Non-pigmented ciliary epithelial cell (primary cell): ENCODE measurements at regions not wholly inside any gene's neighbourhood (a gene's known extent, or its start where the extent isn't known, plus 50 kb on each side); places are given as distances from the start of the nearest gene placed in this dataset.
A peak's percentile ranks its signal among the peaks of the same experiment; 100 is the strongest.
"Not testable (repeated sequence)": the region's sequence is repeated elsewhere in the genome, so short reads cannot be mapped to it uniquely, and the experiment has no call there.

Experiments
- DNase-seq: peaks from one replicate; pipeline ENCODE4 v3.0.0-alpha.2; 2010; ENCODE audit warnings: low read depth

DNA sequence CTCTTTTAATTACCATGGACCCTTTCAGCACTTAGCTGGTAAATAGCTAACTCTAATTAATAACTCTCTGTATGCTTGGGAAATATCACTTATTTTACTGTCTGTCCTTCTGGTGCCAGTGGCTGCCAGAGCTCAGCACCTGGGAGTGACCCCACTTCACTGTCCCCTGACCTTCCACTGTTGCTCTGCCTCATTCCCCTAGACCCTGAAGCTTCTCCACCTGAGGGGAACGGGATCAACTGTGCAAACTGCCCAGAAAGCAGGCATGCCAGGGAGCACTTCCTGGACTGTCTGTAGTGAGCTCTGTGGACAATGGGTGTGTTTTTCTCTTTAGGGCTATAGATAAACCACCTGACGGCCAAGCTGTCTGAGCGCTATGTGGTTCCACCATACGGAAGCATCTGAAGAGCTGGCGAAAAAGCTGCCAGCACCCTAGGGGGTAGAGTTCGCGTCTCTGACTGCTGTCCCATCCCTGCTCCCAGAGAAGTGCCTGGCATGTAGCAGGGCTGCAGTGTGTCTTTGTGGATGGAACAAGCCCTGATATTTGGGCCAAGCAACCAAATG, 106.3 kb upstream of the FOXA2 start:
- no peak for DNase-seq

DNA sequence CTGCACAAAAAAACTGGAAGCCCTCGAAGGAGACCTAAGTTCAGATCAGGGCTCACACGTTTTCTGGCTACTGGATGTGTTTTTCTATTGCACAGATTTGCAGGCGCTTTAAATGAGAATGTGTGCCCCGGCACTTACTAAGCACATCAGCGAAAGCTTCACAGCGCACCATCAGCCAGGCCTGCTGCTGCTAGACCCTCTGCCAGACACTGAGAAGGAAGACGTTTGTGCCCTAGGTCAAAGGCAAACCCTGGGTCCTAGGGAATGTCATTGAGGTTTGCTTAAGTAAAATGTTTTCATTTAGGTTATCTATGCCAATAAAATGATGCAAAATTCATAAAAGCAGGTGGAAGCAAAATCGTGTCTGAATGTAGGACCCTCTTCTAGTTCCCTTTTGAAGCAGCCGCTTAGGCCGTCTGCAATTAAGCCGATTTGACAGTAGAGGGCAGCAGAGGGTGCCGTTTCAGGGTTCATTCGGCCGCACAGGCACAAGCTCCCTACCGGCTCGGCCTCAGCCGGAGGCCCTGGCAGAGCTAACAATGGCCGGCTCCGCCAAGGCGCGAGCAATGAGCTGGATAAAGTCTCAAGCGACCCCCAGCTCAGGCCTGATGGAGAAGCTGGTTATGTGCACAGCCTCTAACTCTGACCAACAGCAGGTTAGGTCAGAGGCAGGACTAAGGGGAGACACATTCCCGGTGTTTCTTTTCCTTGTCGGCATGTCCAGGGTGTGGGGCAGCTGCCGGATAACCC, 107.2 kb upstream of the FOXA2 start:
- DNase-seq = peak; percentile 14

DNA sequence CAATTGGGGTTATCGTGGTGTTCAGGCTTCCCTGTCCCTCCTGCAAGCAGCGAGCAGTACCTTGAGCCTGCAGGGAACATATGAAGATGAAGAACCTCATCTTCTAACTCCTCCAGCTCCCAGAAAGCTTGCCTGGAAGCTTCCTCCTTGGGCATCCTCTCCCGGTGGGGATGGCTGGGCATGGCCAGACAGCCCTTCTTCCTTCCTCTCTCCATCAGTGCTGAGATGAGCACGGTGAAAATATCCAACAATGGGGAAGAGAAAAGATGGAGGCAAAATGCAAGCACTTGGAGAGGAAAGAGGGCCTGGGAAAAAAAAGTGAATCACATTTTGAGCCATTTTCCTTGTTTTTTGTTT, 107.7 kb upstream of the FOXA2 start:
- DNase-seq = no peak

DNA sequence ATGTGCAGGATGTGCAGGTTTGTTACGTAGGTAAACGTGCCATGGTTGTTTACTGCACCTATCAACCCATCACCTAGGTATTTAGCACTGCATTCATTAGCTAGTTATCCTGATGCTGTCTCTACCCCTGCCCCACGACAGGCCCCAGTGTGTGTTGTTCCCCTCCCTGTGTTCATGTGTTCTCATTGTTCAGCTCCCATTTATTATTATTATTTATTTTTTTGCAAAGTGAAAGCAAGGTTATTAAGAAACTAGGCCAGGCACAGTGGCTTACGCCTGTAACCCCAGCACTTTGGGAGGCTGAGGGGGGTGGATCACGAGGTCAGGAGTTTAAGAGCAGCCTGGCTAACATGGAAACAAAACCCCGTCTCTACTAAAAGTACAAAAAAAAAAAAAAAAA, 108.2 kb upstream of the FOXA2 start:
- DNase-seq = not testable (repeated sequence)

DNA sequence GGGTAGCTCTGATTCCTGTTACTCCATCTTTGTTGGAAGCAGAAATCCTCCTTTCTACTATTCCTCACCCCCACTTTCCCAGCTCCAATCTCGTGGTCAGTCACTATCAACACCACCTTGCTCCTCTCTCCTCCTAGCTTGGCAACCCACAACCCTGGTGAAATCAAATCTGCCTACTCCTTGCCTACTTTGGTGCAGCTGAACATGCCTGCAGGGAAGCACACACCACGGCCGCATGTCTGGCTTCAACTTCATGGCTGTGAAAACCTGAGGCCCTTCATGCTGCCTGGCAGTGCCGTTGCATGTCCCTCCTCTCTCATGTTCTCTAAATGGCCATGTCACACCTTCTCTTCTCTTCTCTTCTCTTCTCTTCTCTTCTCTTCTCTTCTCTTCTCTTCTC, 112.4 kb upstream of the FOXA2 start:
- DNase-seq = no peak

DNA sequence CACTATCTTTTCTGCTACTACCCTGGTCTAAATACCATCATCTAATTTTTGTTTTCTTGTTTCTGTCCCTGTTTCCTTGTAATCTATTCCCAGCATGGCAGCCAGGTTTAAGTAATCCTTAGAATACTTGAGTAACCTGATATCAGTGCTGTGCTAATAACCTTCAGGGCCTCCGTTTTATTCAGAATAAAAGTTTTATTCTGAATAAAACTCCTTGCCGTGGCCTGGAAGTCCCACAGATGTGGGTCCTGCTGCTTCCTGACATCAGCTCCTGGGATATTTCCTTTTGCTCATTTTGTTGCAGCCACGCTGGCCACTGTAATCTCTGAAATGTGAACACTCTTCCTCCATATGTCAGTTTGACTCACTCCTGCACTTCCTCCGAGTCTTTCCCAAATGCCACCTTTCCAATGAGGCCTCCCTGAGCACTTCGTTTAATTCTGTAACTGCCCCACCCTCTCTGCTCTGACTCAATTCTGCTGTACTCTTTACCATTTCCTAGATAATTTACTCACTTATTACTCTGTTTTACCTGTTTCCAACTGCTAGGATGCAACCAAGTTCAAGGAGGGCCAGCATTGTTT, 114.0 kb upstream of the FOXA2 start:
- no peak for DNase-seq

DNA sequence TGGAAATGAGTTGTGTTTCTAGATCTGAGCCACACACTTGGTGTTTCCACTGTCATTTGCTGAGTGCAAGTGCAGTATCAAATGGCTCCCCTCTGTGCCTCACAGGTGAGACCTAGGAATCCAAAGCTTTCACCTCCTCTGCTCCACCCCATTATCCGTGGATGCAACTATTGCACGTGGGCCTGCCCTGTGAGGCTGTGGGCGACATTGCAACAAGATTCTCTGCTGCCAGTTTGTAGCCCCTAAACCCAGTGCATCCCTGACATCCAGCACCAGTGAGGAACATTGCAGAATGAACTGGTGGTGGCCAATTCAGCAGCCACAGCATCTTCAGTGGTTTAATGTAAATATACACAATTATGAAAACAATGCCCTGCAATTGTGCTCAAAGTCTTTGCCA, 115.0 kb upstream of the FOXA2 start:
- no peak for DNase-seq

DNA sequence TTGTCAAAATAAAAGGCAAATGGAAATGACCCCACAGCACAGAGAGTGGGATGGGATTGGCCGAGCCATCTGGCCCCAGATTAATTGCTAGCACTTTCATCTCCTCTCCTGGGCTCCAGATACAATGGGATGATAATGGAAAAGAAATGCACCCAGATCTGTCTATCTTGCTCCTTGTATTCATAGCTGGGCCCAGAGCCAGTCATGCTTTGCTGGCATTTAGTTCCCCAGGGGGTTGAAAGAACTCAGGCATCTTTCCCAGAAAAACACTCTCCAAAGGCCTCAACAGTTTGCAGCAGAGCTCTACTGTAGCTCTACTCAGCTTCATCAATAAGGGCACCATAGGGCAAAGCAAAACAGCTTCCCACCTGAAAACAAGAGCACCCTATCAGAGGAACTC, 116.0 kb upstream of the FOXA2 start:
- no peak for DNase-seq

DNA sequence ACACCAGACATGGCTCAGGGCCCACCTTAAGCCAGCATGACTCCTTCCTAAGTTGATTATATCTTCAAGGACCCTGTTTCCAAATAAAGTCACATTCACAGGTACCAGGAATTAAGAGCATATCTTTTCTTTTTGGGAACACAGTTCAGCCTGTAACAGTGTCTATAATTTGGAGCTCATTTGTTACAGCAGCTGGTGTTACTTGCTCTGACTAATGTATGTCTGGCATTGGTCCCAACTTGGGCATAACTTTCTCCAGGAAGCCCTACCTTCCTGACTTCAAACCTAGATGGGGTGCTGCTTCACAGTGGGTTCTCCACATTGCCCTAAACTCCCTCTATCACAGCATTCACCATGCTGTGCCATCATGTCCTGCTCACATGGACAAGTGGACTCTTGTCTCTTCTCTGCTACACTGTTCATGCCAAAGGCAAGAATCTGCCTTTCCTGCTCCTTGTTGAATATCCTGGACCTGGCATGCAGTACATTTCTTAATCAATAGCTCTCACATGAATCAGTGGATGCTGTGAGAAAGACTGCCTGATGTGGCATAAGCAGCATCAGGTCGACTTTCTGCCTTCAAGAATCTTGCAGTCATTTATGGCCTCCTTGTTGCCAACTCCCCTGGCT, 117.4 kb upstream of the FOXA2 start:
- DNase-seq = no peak

DNA sequence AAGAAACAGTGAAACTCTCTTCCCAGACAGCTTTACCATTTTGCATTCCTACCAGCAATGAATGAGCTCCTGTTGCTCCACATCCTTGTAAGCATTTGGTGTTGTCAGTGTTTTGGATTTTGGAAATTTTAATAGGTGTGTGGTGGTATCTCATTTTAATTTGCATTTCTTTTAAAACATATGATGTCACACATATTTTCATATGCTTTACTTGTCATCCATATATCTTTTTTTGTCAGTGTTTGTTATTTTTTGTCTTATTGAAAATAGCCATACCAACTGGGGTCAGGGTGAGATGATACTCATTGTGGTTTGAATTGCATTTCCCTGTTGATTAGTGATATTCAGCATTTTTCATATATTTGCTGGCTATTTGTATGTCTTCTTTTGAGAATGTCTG, 119.5 kb upstream of the FOXA2 start:
- DNase-seq = no peak

DNA sequence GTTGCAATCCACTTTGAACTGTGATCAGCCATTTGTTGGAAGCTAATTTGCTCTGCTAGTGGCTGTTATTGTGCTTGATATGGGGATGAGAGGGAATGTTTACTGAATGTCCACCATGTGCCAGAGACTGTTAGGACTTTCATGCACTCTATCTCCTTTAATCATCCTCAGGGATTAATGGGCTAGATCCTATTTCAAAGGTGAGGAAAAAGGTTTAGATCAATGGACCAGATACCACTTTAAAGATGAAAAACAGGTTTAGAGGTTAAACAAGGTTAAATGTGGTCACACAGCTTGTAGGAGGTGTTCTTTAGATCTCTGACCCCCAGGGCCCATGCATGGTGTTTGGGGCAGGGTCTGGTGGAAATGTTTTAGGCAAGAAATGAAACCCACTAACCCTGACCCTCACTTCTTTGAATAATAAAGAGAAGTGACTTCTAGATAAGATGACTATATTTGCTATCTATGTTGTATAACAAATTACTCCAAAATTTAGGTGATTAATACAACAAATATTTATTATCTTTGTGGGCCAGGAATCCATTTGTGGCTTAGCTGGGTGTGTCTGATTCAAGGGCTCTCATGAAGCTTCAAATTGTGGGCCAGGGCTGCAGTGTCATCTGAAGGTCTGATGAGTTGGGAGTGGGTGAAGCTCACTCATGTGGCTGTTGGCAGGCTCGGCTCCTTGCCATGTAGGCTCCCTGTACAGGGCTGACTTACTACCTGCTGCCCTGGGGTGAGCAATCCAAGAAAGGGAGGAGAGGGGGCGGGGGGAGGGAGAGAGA, 127.8 kb upstream of the FOXA2 start:
- no peak for DNase-seq

DNA sequence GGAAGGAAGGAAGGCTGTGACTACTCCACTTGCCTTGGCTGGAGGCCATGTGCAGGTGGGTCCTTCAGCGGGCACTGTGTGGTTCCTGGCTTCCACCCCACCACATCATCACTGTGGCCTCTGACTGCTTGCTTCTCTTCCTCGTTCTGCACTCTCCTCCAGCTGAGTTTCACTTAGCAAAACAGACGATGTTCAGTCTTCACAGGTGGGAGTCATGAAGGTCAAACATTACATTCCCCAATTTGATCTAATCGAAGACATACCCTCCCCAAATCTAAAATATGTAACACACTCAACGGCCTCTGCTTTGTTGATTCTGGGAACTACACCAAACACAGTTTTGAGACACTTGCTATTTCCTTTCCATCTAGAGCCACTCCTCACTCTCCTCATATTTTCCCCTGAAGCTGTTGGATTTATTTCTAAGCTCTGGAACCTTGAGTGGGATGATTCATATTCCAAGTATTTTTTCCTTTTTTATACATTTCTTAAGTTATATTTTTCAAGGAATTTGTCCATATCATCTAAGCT, 132.5 kb upstream of the FOXA2 start:
- no peak for DNase-seq

DNA sequence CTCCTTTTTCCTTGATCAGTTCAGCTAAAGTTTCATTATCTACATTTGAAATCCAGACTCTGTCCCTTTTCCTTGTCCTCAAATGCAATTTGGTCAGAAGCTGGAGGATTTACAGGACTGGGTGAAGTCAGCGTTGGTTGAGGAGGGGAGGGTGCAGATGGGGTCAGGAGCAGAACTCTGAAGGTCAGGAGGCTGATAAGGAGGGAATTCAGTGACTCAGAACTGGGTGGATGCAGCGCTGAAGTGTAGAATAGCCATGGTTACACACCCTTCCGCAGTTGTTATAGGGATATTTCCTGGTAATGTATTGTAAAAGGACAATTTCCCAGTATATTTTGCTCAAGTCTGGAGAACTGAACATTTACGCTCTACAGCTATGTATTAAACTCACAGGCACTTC, 133.1 kb upstream of the FOXA2 start:
- DNase-seq = no peak

DNA sequence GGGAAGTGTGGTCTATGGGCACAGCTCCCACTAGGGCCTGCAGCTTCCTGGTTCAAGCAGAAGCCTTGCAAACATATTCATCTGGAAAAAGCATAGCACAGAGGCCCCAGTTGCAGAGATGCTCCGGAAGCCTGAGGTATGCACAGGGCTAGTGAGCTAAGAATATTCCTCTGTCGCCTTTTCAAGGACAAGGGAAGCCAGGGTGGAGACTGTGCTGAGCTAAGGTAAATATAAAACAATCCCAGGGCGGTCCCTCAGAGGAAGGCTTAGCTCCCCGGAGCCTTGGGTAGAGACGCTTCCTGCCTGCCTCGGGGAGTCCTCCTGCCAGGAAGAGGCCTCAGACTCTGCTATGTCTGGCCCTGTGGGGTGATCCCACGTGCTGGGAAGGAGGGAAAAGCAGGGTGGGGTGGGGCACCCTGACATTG, 134.8 kb upstream of the FOXA2 start:
- DNase-seq = no peak

DNA sequence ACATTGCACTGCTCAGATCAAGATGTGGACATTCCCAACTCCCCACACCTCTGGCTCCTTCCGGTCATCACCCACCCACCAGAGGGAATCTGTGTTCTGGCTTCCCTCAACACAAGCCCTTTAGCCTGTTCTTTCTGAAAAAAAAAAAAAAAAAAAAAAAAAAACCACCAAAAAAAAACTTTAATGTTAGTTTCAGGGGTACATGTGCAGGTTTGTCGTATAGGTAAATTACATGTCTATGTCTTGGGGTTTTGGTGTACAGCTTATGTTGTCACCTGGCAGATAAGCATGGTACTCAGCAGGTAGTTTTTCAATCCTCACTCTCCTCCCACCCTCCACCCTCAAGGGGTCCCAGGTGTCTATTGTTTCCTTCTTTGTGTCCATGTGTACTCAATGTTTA, 135.8 kb upstream of the FOXA2 start:
- DNase-seq = no peak

DNA sequence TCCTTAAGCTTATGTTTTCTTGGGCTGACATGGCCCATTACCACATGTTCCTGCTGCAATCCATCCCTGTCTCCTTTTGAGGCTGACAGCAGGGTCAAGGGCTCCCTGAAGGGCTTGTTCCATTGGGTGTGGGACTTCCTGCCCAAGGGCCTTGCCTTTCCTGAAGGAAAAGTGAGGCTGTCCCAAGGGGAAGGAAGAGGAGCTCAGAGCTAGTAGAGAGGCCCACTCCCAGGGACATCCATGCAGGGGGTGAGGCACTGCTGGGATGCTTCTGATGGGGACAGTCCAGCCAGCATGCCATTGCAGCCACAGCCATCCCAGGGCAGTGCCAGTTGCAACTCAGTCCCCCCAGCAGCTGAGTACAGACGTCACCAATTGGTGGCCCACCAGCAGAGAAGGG, 138.4 kb upstream of the FOXA2 start:
- no peak for DNase-seq

DNA sequence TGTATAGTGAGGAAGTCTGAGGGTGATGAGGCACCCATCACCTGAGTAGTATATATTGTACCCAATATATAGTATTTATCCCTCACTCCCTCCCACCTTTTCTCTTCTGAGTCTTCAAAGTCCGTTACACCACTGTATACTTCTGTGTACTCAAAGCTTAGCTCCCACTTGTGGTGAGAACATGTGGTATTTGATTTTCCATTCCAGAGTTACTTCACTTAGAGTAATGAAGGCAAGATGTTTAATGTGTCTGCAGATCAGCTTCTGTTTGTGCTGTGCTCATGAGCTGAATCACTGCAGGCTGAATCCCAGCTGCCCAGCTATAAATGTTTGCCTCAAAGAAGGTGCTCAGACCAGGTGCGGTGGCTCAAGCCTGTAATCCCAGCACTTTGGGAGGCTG, 139.3 kb upstream of the FOXA2 start:
- no peak for DNase-seq

DNA sequence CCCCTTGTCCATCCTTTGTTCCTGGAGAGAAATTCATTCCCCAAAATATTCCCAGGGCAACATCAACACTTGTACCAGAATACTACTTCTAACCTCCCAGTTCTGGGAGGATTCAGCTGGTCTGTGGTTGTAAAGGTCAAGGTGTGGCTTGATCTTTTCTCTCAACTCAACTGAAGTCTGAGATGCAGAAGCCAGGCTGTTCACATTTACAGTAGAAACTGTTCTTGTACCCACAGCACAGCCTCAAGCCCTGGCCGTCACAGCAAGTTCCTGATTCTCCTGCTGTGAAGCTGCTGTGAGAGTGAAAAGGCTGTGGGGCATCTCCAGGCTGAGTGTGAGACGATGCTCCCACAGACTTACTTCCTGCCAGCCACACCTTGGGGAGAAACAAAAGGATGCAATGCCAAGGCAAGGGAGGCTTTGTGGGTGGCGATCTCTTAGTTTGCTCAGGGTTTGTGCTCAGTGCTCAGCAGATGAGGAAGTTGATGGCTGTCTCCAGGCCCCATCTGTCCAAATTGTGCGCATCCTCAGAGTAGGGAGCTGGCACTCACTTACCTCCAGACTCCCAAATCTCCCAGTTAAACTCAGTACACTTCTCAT, 143.9 kb upstream of the FOXA2 start:
- DNase-seq = no peak

DNA sequence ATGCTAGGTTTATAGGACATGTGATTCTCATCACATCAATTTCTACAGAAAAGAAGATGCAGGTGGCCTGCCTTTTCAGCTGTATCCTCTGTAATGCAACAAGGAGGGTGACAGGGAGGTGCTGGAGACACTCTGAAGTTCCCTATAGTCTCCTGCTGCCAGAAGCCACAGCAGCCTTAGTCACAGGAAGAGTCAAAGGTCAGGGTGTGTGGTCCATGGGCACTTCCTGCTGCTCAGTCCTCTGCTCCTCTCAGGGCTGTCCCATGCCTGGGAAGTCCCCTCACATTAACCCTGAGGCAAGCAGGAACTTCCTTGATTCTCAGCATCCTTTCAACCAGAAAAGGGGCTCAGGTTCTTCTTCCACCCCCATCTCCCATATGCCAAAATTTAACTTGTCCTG, 144.8 kb upstream of the FOXA2 start:
- no peak for DNase-seq

DNA sequence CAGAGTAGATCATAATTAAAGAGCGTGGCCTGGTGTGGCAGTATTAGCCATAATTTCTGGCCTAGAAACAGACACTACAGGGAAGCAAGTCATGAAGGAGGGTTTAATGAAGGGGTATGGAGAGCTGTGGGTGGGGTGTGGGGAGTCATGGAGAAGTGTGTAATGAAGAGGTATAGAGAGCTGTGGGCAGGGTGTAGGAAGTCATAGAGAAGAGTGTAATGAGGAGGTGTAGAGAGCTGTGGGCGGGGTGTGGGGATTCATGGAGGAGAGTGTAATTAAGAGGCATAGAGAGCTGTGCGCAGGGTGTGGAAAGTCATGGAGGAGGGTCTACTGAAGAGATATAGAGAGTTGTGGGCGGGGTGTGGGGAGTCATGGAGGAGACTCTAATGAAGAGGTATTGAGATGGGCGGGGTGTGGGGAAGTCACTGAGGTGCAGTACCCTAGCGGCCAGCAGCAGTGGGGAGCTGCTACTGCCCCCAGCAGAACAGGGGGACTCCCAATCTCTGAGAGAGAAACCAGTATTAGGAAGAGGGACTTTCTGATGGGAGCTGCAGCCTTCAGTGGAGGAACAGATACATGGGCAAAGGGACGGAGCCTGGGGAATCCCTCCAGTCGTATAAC, 145.4 kb upstream of the FOXA2 start:
- no peak for DNase-seq

DNA sequence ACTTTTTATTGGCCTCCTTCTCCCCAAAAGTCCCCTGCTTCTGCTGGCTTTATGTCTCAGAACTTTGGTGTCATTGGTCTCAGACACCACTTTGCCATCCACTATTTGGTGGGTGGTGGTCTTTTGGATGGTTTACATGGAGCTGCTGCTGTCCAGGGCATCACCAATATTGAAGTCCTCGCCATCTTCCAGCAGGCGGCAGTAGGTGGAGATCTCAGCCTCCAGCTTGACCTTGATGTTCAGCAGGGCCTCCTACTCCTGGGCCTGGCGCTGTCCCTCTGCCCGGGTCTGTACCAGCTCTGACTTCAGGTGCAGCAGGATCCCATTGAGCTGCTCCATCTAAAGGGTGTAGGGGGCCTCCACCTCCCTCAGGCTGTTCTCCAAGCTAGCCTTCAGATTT, 148.4 kb upstream of the FOXA2 start:
- no peak for DNase-seq
